Testis (tissue), 2 donors: ENCODE measurements at regions not wholly inside any gene's neighbourhood (a gene's known extent, or its start where the extent isn't known, plus 50 kb on each side); places are given as distances from the start of the nearest gene placed in this dataset.

Source experiments
- POLR2A ChIP-seq: fragments of 450-650 bp; IDR thresholded peaks from one replicate; pipeline ENCODE4 v1.6.1; 2017; ENCODE audit warnings: antibody characterized with exemption, mild to moderate bottlenecking, moderate library complexity
- TF ChIP-seq, protein P1 (sequence below), 3 experiments: fragments of 450-650 bp in 2 of 3; fragments of 200-600 bp in 1 of 3; sonication (generic) in 1 of 3; IDR thresholded peaks; one replicate each; pipeline ENCODE4 v1.5.1; 2016 to 2019; ENCODE audit warnings: antibody characterized with exemption in 3 of 3, mild to moderate bottlenecking in 2 of 3, moderate library complexity in 1 of 3

DNA sequence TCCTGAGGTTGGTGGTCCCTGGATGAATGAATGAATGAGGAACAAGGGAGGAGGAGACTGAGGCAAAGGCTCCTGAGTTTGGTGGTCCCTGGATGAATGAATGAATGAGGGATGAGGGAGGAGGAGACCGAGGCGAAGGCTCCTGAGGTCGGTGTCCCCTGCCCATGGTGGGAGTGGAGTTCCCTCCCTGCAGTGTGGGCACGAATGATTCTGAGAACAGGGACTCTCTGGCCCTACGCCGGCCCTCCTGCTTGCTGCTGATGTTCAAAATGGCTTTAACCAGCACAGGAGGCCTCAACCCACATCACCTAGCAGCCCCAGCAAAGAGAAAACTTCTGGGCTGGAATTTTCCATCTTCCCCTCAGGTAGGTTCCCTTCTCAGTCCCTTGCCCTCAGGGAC, 377.8 kb downstream of the IRX2 start:
- TF ChIP-seq POLR2A: no peak
- TF ChIP-seq, protein P1, sequence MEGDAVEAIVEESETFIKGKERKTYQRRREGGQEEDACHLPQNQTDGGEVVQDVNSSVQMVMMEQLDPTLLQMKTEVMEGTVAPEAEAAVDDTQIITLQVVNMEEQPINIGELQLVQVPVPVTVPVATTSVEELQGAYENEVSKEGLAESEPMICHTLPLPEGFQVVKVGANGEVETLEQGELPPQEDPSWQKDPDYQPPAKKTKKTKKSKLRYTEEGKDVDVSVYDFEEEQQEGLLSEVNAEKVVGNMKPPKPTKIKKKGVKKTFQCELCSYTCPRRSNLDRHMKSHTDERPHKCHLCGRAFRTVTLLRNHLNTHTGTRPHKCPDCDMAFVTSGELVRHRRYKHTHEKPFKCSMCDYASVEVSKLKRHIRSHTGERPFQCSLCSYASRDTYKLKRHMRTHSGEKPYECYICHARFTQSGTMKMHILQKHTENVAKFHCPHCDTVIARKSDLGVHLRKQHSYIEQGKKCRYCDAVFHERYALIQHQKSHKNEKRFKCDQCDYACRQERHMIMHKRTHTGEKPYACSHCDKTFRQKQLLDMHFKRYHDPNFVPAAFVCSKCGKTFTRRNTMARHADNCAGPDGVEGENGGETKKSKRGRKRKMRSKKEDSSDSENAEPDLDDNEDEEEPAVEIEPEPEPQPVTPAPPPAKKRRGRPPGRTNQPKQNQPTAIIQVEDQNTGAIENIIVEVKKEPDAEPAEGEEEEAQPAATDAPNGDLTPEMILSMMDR (IDR thresholded peaks at IDR 0.05): no peak
